ENCODE measurements at regions not wholly inside any gene's neighbourhood (a gene's known extent, or its start where the extent isn't known, plus 50 kb on each side); places are given as distances from the start of the nearest gene placed in this dataset.

GRCh38 chr7:80334196-80334595, 177.7 kb downstream of the GNAT3 start:
- Mint-ChIP-seq H3K27me3 (ENCODE audit: insufficient read depth) (no peaks in the 10 kb centered on the region), H3K9me3 (no peaks in the 10 kb centered on the region), H3K4me1 (ENCODE audit: low read depth) (no peaks in the 10 kb centered on the region), H3K36me3 (ENCODE audit: low read depth) (no peaks in the 10 kb centered on the region), H3K4me3 (no peak overlapping the region), H3K27ac (no peak overlapping the region)
- intact Hi-C loops (cut with micrococcal nuclease), result no loop called here
- DNase-seq (ENCODE audit: low spot score), result no peak

- Mint-ChIP-seq H3K4me1 (ENCODE audit: low read depth) (no peaks in the 10 kb centered on the region), H3K9me3 (peaks cover 3% of the 10 kb centered on the region), H3K36me3 (ENCODE audit: low read depth) (no peaks in the 10 kb centered on the region), H3K27me3 (ENCODE audit: insufficient read depth) (no peaks in the 10 kb centered on the region), H3K27ac (no peak overlapping the region), H3K4me3 (no peak overlapping the region)
- intact Hi-C loops (cut with micrococcal nuclease), result no loop called here
- no peak for DNase-seq (ENCODE audit: low spot score)
These were observed 178.8 kb downstream of the GNAT3 start for GRCh38 chr7:80333040-80333439.

GRCh38 chr7:80330434-80330833, 181.4 kb downstream of the GNAT3 start:
- H3K4me1 Mint-ChIP-seq (ENCODE audit: low read depth), result no peaks in the 10 kb centered on the region
- intact Hi-C loops (cut with micrococcal nuclease), result no loop called here
- peaks cover 7% of the 10 kb centered on the region for H3K9me3 Mint-ChIP-seq
- H3K4me3 Mint-ChIP-seq, result no peak overlapping the region
- no peaks in the 10 kb centered on the region for H3K27me3 Mint-ChIP-seq (ENCODE audit: insufficient read depth)
- H3K36me3 Mint-ChIP-seq (ENCODE audit: low read depth), result no peaks in the 10 kb centered on the region
- DNase-seq (ENCODE audit: low spot score), result no peak
- H3K27ac Mint-ChIP-seq, result no peak overlapping the region

GRCh38 chr7:80324032-80324431, 187.8 kb downstream of the GNAT3 start:
- no peaks in the 10 kb centered on the region for H3K36me3 Mint-ChIP-seq (ENCODE audit: low read depth)
- H3K9me3 Mint-ChIP-seq, result peaks cover 7% of the 10 kb centered on the region
- H3K27ac Mint-ChIP-seq, result no peak overlapping the region
- intact Hi-C loops (cut with micrococcal nuclease), result no loop called here
- no peaks in the 10 kb centered on the region for H3K4me1 Mint-ChIP-seq (ENCODE audit: low read depth)
- no peaks in the 10 kb centered on the region for H3K27me3 Mint-ChIP-seq (ENCODE audit: insufficient read depth)
- H3K4me3 Mint-ChIP-seq, result no peak overlapping the region
- no peak for DNase-seq (ENCODE audit: low spot score)

GRCh38 chr7:80319461-80319860, 184.8 kb downstream of the GNAI1 start:
- no peak overlapping the region for H3K27ac Mint-ChIP-seq
- H3K27me3 Mint-ChIP-seq (ENCODE audit: insufficient read depth), result no peaks in the 10 kb centered on the region
- DNase-seq (ENCODE audit: low spot score), result no peak
- no peaks in the 10 kb centered on the region for H3K4me1 Mint-ChIP-seq (ENCODE audit: low read depth)
- H3K9me3 Mint-ChIP-seq, result no peaks in the 10 kb centered on the region
- H3K4me3 Mint-ChIP-seq, result no peak overlapping the region
- H3K36me3 Mint-ChIP-seq (ENCODE audit: low read depth), result no peaks in the 10 kb centered on the region
- intact Hi-C loops (cut with micrococcal nuclease), result no loop called here

- intact Hi-C loops (cut with micrococcal nuclease), result no loop called here
- H3K4me1 Mint-ChIP-seq (ENCODE audit: low read depth), result no peaks in the 10 kb centered on the region
- no peaks in the 10 kb centered on the region for H3K27me3 Mint-ChIP-seq (ENCODE audit: insufficient read depth)
- H3K4me3 Mint-ChIP-seq, result no peak overlapping the region
- H3K27ac Mint-ChIP-seq, result no peak overlapping the region
- H3K9me3 Mint-ChIP-seq, result no peaks in the 10 kb centered on the region
- H3K36me3 Mint-ChIP-seq (ENCODE audit: low read depth), result no peaks in the 10 kb centered on the region
- DNase-seq (ENCODE audit: low spot score), result no peak
These were observed 183.4 kb downstream of the GNAI1 start for GRCh38 chr7:80318081-80318480.

- Mint-ChIP-seq H3K27ac (no peak overlapping the region), H3K4me1 (ENCODE audit: low read depth) (no peaks in the 10 kb centered on the region), H3K4me3 (no peak overlapping the region), H3K27me3 (ENCODE audit: insufficient read depth) (no peaks in the 10 kb centered on the region), H3K9me3 (no peaks in the 10 kb centered on the region), H3K36me3 (ENCODE audit: low read depth) (no peaks in the 10 kb centered on the region)
- intact Hi-C loops (cut with micrococcal nuclease), result no loop called here
- no peak for DNase-seq (ENCODE audit: low spot score)
These were observed 182.2 kb downstream of the GNAI1 start for GRCh38 chr7:80316811-80317210.

- intact Hi-C loops (cut with micrococcal nuclease), result no loop called here
- no peak overlapping the region for H3K4me3 Mint-ChIP-seq
- no peaks in the 10 kb centered on the region for H3K36me3 Mint-ChIP-seq (ENCODE audit: low read depth)
- peaks cover 11% of the 10 kb centered on the region for H3K4me1 Mint-ChIP-seq (ENCODE audit: low read depth)
- H3K9me3 Mint-ChIP-seq, result peaks cover 3% of the 10 kb centered on the region
- DNase-seq (ENCODE audit: low spot score), result no peak
- H3K27ac Mint-ChIP-seq, result no peak overlapping the region
- no peaks in the 10 kb centered on the region for H3K27me3 Mint-ChIP-seq (ENCODE audit: insufficient read depth)
These were observed 179.1 kb downstream of the GNAI1 start for GRCh38 chr7:80313716-80314115.

- no peak overlapping the region for H3K4me3 Mint-ChIP-seq
- H3K27ac Mint-ChIP-seq, result no peak overlapping the region
- intact Hi-C loops (cut with micrococcal nuclease), result no loop called here
- no peaks in the 10 kb centered on the region for H3K27me3 Mint-ChIP-seq (ENCODE audit: insufficient read depth)
- H3K9me3 Mint-ChIP-seq, result peaks cover 3% of the 10 kb centered on the region
- DNase-seq (ENCODE audit: low spot score), result no peak
- no peaks in the 10 kb centered on the region for H3K36me3 Mint-ChIP-seq (ENCODE audit: low read depth)
- peaks cover 11% of the 10 kb centered on the region for H3K4me1 Mint-ChIP-seq (ENCODE audit: low read depth)
These were observed 178.5 kb downstream of the GNAI1 start for GRCh38 chr7:80313067-80313626.

GRCh38 chr7:80312139-80312661, 177.6 kb downstream of the GNAI1 start:
- H3K27ac Mint-ChIP-seq, result no peak overlapping the region
- H3K4me3 Mint-ChIP-seq, result no peak overlapping the region
- DNase-seq (ENCODE audit: low spot score), result no peak
- H3K4me1 Mint-ChIP-seq (ENCODE audit: low read depth), result peaks cover 11% of the 10 kb centered on the region
- intact Hi-C loops (cut with micrococcal nuclease), result no loop called here
- no peaks in the 10 kb centered on the region for H3K27me3 Mint-ChIP-seq (ENCODE audit: insufficient read depth)
- peaks cover 3% of the 10 kb centered on the region for H3K9me3 Mint-ChIP-seq
- H3K36me3 Mint-ChIP-seq (ENCODE audit: low read depth), result no peaks in the 10 kb centered on the region

- Mint-ChIP-seq H3K27ac (no peak overlapping the region), H3K36me3 (ENCODE audit: low read depth) (no peaks in the 10 kb centered on the region), H3K9me3 (peaks cover 3% of the 10 kb centered on the region), H3K4me1 (ENCODE audit: low read depth) (peaks cover 11% of the 10 kb centered on the region), H3K27me3 (ENCODE audit: insufficient read depth) (no peaks in the 10 kb centered on the region), H3K4me3 (no peak overlapping the region)
- no peak for DNase-seq (ENCODE audit: low spot score)
- intact Hi-C loops (cut with micrococcal nuclease), result no loop called here
These were observed 176.7 kb downstream of the GNAI1 start for GRCh38 chr7:80311313-80311712.

GRCh38 chr7:80309971-80310549, 175.4 kb downstream of the GNAI1 start:
- intact Hi-C loops (cut with micrococcal nuclease), result loop anchor here (5.0 kb wide), 1 partner anchor 173 kb away; no protein-coding TSS in a partner anchor
- no peak overlapping the region for H3K4me3 Mint-ChIP-seq

GRCh38 chr7:80309377-80309776, 174.7 kb downstream of the GNAI1 start:
- H3K4me3 Mint-ChIP-seq, result no peak overlapping the region
- intact Hi-C loops (cut with micrococcal nuclease), result loop anchor here (5.0 kb wide), 1 partner anchor 172 kb away; no protein-coding TSS in a partner anchor
- peaks cover 3% of the 10 kb centered on the region for H3K9me3 Mint-ChIP-seq
- no peaks in the 10 kb centered on the region for H3K27me3 Mint-ChIP-seq (ENCODE audit: insufficient read depth)
- no peak overlapping the region for H3K27ac Mint-ChIP-seq
- no peaks in the 10 kb centered on the region for H3K36me3 Mint-ChIP-seq (ENCODE audit: low read depth)
- peaks cover 11% of the 10 kb centered on the region for H3K4me1 Mint-ChIP-seq (ENCODE audit: low read depth)
- DNase-seq (ENCODE audit: low spot score), result no peak

More at GRCh38 chr7:80309971-80310549, 175.4 kb downstream of the GNAI1 start:
- peaks cover 3% of the 10 kb centered on the region for H3K9me3 Mint-ChIP-seq
- H3K36me3 Mint-ChIP-seq (ENCODE audit: low read depth), result no peaks in the 10 kb centered on the region
- no peaks in the 10 kb centered on the region for H3K27me3 Mint-ChIP-seq (ENCODE audit: insufficient read depth)
- peaks cover 11% of the 10 kb centered on the region for H3K4me1 Mint-ChIP-seq (ENCODE audit: low read depth)
- no peak overlapping the region for H3K27ac Mint-ChIP-seq
- no peak for DNase-seq (ENCODE audit: low spot score)

Measured in activated T-helper 1 cell treated with anti-CD3 and anti-CD28 coated beads, Interleukin-12 subunit alpha, Interleukin-12 subunit beta, Interleukin-2, Interleukin-4 antibody, amounts not matched to agents 30 ng/mL and 10 ng/mL and 1 ng/mL, durations not matched to agents 14 hours and 24 hours and 36 hours (primary cell).